ENCODE measurements at regions not wholly inside any gene's neighbourhood (a gene's known extent, or its start where the extent isn't known, plus 50 kb on each side); places are given as distances from the start of the nearest gene placed in this dataset.

- TF ChIP-seq CTCF (IDR thresholded peaks at IDR 0.05; ENCODE audit: control extremely low read depth in 1 of 3, insufficient read depth in 1 of 3, low read depth in 1 of 3, low read length in 3 of 3) (no peak), MAFK (IDR thresholded peaks at IDR 0.05; ENCODE audit: low read depth, low read length) (no peak), KDM1A (IDR thresholded peaks at IDR 0.05; ENCODE audit: borderline replicate concordance, low read length) (no peak), ZNF274 (IDR thresholded peaks at IDR 0.05; ENCODE audit: borderline replicate concordance, extremely low read depth, low read length) (no peak), CHD2 (IDR thresholded peaks at IDR 0.05; ENCODE audit: low read length) (no peak), YY1 (IDR thresholded peaks at IDR 0.05; ENCODE audit: low read depth, low read length) (no peak), CBX5 (IDR thresholded peaks at IDR 0.05; ENCODE audit: low read depth, low read length) (no peak), E2F6 (IDR thresholded peaks at IDR 0.05) (no peak), POLR2A (IDR thresholded peaks at IDR 0.05; ENCODE audit: control extremely low read depth in 1 of 2, low read depth in 2 of 2, low read length in 2 of 2) (no peak), GABPA (IDR thresholded peaks at IDR 0.05; ENCODE audit: borderline replicate concordance, insufficient read depth, low read length) (no peak), MAX (IDR thresholded peaks at IDR 0.05) (no peak), EZH2 (IDR thresholded peaks at IDR 0.05; ENCODE audit: low read depth, low read length, severe bottlenecking) (no peak), RAD21 (IDR thresholded peaks at IDR 0.05 in 1 of 2, conservative IDR thresholded peaks at IDR 0.05 in 1 of 2; ENCODE audit: low read depth in 2 of 2, low read length in 2 of 2) (no peak), NANOG (IDR thresholded peaks at IDR 0.05; ENCODE audit: insufficient read depth, low read depth, low read length, poor library complexity, severe bottlenecking) (no peak)
Measured at GRCh38 chr13:111862836-111863815, 203.8 kb upstream of the SOX1 start.
